GM12878 (cell line): ENCODE measurements at regions not wholly inside any gene's neighbourhood (a gene's known extent, or its start where the extent isn't known, plus 50 kb on each side); places are given as distances from the start of the nearest gene placed in this dataset.

Experiments used
- ATAC-seq: fragments of 200-7000 bp; cut with Tn5 transposase; 3 replicates; pipeline ENCODE4 v1.9.1; 2020; ENCODE audit warnings: mild to moderate bottlenecking, moderate library complexity
- BruUV-seq: library from RNA; stranded (reverse); fragments of 400-500 nt; replicated peaks from 2 replicates; lab custom pipeline; 2021; lab: Mats Ljungman, UMichigan
- CTCF ChIA-PET: fragments of 300-600 bp; sonication (Branson Sonifier 250); formaldehyde crosslinking; extraction: SDS; loops from one replicate; lab custom pipeline; 2021; ENCODE audit warnings: inconsistent platforms; lab: Yijun Ruan, JAX
- POLR2A ChIA-PET: fragments of 350-600 bp; formaldehyde crosslinking; extraction: SDS; loops from one replicate; lab custom pipeline; 2021; ENCODE audit warnings: inconsistent platforms; lab: Charles Lee
- RAD21 ChIA-PET: fragments of 300-600 bp; sonication (Branson Sonifier 250); formaldehyde crosslinking; loops from one replicate; lab custom pipeline; 2023; ENCODE audit warnings: antibody characterized with exemption; ENCODE audit not compliant: unreplicated experiment; lab: Charles Lee
- SMC1A ChIA-PET: fragments of 300-600 bp; sonication (Branson Sonifier 250); formaldehyde crosslinking; loops from one replicate; lab custom pipeline; 2023; ENCODE audit not compliant: unreplicated experiment, uncharacterized antibody; lab: Charles Lee
- DNase-seq: peaks from one replicate; pipeline ENCODE4 v3.0.0-alpha.2; 2011; ENCODE audit warnings: low read depth, low spot score
- FAIRE-seq: peaks from 3 replicates; lab custom pipeline; 2011; peaks lifted over from hg19 to GRCh38; lab: Jason Lieb, UNC
- H2AFZ ChIP-seq: 2 replicates; pipeline ENCODE4 v1.6.0; 2011; ENCODE audit warnings: low read depth, low read length, control low read depth; ENCODE audit not compliant: control insufficient read depth
- H3K27ac ChIP-seq: 2 replicates; pipeline ENCODE4 v1.5.1; 2011; ENCODE audit warnings: control low read depth; ENCODE audit not compliant: control insufficient read depth, insufficient read depth
- H3K27me3 ChIP-seq, 2 experiments: replicated peaks in 1 of 2; 2 replicates each; pipeline versions ENCODE4 v1.6.0 to v1.6.1; 2011; ENCODE audit warnings: low read length in 1 of 2; ENCODE audit not compliant: control insufficient read depth in 2 of 2, insufficient read depth in 2 of 2
- H3K36me3 ChIP-seq, 2 experiments: 2 replicates each; pipeline ENCODE4 v1.5.1; 2011; ENCODE audit warnings: low read length in 1 of 2; ENCODE audit not compliant: control insufficient read depth in 2 of 2, insufficient read depth in 2 of 2
- H3K4me1 ChIP-seq: 2 replicates; pipeline ENCODE4 v1.6.1; 2011; ENCODE audit warnings: mild to moderate bottlenecking, low read length, moderate library complexity, mixed read lengths; ENCODE audit not compliant: control insufficient read depth, insufficient read depth
- H3K4me2 ChIP-seq: 2 replicates; pipeline ENCODE4 v1.6.0; 2011; ENCODE audit warnings: control low read depth; ENCODE audit not compliant: control insufficient read depth, insufficient read depth
- H3K4me3 ChIP-seq: fragments of 200-600 bp; sonication (generic); 2 replicates; pipeline ENCODE4 v1.5.1; 2016
- H3K79me2 ChIP-seq: 2 replicates; pipeline ENCODE4 v1.6.0; 2011; ENCODE audit warnings: low read length; ENCODE audit not compliant: control insufficient read depth, insufficient read depth
- H3K9ac ChIP-seq: 2 replicates; pipeline ENCODE4 v1.8.0; 2011; ENCODE audit warnings: low read length, control low read depth, mixed read lengths; ENCODE audit not compliant: control insufficient read depth, insufficient read depth
- H3K9me3 ChIP-seq: replicated peaks from 3 replicates; pipeline ENCODE4 v1.5.1; 2011; ENCODE audit warnings: mild to moderate bottlenecking, low read length; ENCODE audit not compliant: control insufficient read depth, insufficient read depth
- H4K20me1 ChIP-seq: 2 replicates; pipeline ENCODE4 v1.6.0; 2011; ENCODE audit not compliant: control insufficient read depth, insufficient read depth
- BACH1 ChIP-seq: fragments of 450-650 bp; IDR thresholded peaks from 2 replicates; pipeline ENCODE4 v1.6.1; 2017; ENCODE audit warnings: mild to moderate bottlenecking, borderline replicate concordance
- BCL3 ChIP-seq: IDR thresholded peaks from 2 replicates; pipeline ENCODE4 v1.6.1; 2011; ENCODE audit warnings: borderline replicate concordance, low read depth, mild to moderate bottlenecking, moderate library complexity, low read length; ENCODE audit not compliant: insufficient read depth, poor library complexity, severe bottlenecking
- CHD2 ChIP-seq: IDR thresholded peaks from 2 replicates; pipeline ENCODE4 v1.6.1; 2011; ENCODE audit warnings: low read depth, low read length, improper control_type of control experiment, borderline replicate concordance
- CREB1 ChIP-seq: IDR thresholded peaks from 2 replicates; pipeline ENCODE4 v1.6.1; 2012; ENCODE audit warnings: low read depth, mild to moderate bottlenecking, inconsistent platforms
- ELK1 ChIP-seq: IDR thresholded peaks from 2 replicates; pipeline ENCODE4 v1.6.1; 2012; ENCODE audit warnings: low read depth, low read length, improper control_type of control experiment
- PBX3 ChIP-seq: IDR thresholded peaks from 2 replicates; pipeline ENCODE4 v1.6.1; 2011; ENCODE audit warnings: mild to moderate bottlenecking, low read depth, low read length, moderate library complexity; ENCODE audit not compliant: insufficient replicate concordance
- RCOR1 ChIP-seq: conservative IDR thresholded peaks from 2 replicates; pipeline ENCODE4 v1.6.1; 2012; ENCODE audit warnings: low read depth, low read length, improper control_type of control experiment
- SUZ12 ChIP-seq: fragments of 200-600 bp; sonication (generic); IDR thresholded peaks from one replicate; pipeline ENCODE4 v1.6.1; 2018; ENCODE audit warnings: antibody characterized with exemption, mild to moderate bottlenecking; ENCODE audit not compliant: unreplicated experiment
- ZNF24 ChIP-seq: fragments of 450-650 bp; IDR thresholded peaks from 2 replicates; pipeline ENCODE4 v1.6.1; 2017; ENCODE audit warnings: antibody characterized with exemption, mild to moderate bottlenecking
- WGBS: methylation state at CpG from one replicate; pipeline ENCODE4 v1.1.6; 2016; ENCODE audit warnings: low lambda C conversion rate; ENCODE audit not compliant: insufficient replicate concordance, insufficient coverage; ENCODE audit errors: missing lambda C conversion rate; 5-methylcytosine and 5-hydroxymethylcytosine counted together
- in situ Hi-C: fragments of 300-500 bp; cut with MboI; formaldehyde crosslinking; loops from 9 replicates; pipeline ENCODE4 v1.14.3; 2018; ENCODE audit warnings: mixed read lengths
- intact Hi-C: fragments of 100-400 bp; cut with micrococcal nuclease; formaldehyde crosslinking; loops from one replicate; pipeline ENCODE4 v1.14.2; 2022; ENCODE audit not compliant: unreplicated experiment

GRCh38 chr22:34976886-34977285, 89.1 kb upstream of the ISX start:
- RAD21 ChIA-PET = no interaction called here
- H3K4me3 ChIP-seq = no peak overlapping the region
- intact Hi-C loops (no loop called here), in situ Hi-C loops (no loop called here)
- FAIRE-seq = no peak
- H3K9ac ChIP-seq = no peak overlapping the region
- H2AFZ ChIP-seq = no peak overlapping the region
- TF ChIP-seq ZNF24 (no peak), CHD2 (no peak), CREB1 (no peak), ELK1 (no peak), SUZ12 (no peak), RCOR1 (no peak), BCL3 (no peak), PBX3 (no peak), BACH1 (no peak)
- CTCF ChIA-PET = no interaction called here
- H3K27ac ChIP-seq = no peak overlapping the region
- no peaks in the 10 kb centered on the region for H3K27me3 ChIP-seq
- no peaks in the 10 kb centered on the region for H3K4me1 ChIP-seq
- no peaks in the 10 kb centered on the region; the same call in 2 of the 3 replicates for H3K9me3 ChIP-seq
- H3K79me2 ChIP-seq = no peaks in the 10 kb centered on the region
- ATAC-seq = no peak
- H3K36me3 ChIP-seq = no peaks in the 10 kb centered on the region
- no peak for DNase-seq
- no peaks in the 10 kb centered on the region for H4K20me1 ChIP-seq
- WGBS = 19% methylated on average over 2 of the region's 2 CpGs
- H3K4me2 ChIP-seq = no peak overlapping the region
- POLR2A ChIA-PET = no interaction called here
- SMC1A ChIA-PET = interaction anchor here (1.3 kb wide), 1 partner anchor 12 kb away, joined by 3 read pairs; no protein-coding TSS in a partner anchor
- BruUV-seq = no TSS peak
